Osteoblast (primary cell): ENCODE measurements at regions not wholly inside any gene's neighbourhood (a gene's known extent, or its start where the extent isn't known, plus 50 kb on each side); places are given as distances from the start of the nearest gene placed in this dataset.

Experiments
- DNase-seq: peaks from one replicate; pipeline ENCODE4 v3.0.0; 2011; ENCODE audit warnings: low spot score, mixed read lengths; ENCODE audit not compliant: insufficient read length; ENCODE audit errors: missing footprints
- H2AFZ ChIP-seq: 2 replicates; pipeline ENCODE4 v1.6.0; 2011; ENCODE audit warnings: mild to moderate bottlenecking, low read length
- H3K27ac ChIP-seq: 2 replicates; pipeline ENCODE4 v1.5.1; 2011; ENCODE audit warnings: mild to moderate bottlenecking, low read depth, low read length, moderate library complexity
- H3K27me3 ChIP-seq: 2 replicates; pipeline ENCODE4 v1.6.0; 2012; ENCODE audit warnings: mild to moderate bottlenecking, control low read depth, inconsistent platforms, low read length, moderate library complexity; ENCODE audit not compliant: insufficient read depth
- H3K36me3 ChIP-seq: 2 replicates; pipeline ENCODE4 v1.5.1; 2011; ENCODE audit warnings: mild to moderate bottlenecking, low read length, control low read depth, moderate library complexity; ENCODE audit not compliant: insufficient read depth
- H3K4me1 ChIP-seq: 2 replicates; pipeline ENCODE4 v1.5.1; 2011; ENCODE audit warnings: mild to moderate bottlenecking, low read length, control low read depth, moderate library complexity; ENCODE audit not compliant: insufficient read depth
- H3K4me2 ChIP-seq: 2 replicates; pipeline ENCODE4 v1.6.0; 2011; ENCODE audit warnings: mild to moderate bottlenecking, low read length; ENCODE audit not compliant: insufficient read depth
- H3K4me3 ChIP-seq: fragments of 200-600 bp; sonication (generic); 3 replicates; pipeline ENCODE4 v1.5.1; 2012; ENCODE audit warnings: mild to moderate bottlenecking, low read length, inconsistent platforms; ENCODE audit not compliant: insufficient read depth
- H3K79me2 ChIP-seq: 2 replicates; pipeline ENCODE4 v1.6.0; 2012; ENCODE audit warnings: mild to moderate bottlenecking, low read length, control low read depth, inconsistent platforms; ENCODE audit not compliant: insufficient read depth
- H3K9me3 ChIP-seq: 2 replicates; pipeline ENCODE4 v1.5.1; 2011; ENCODE audit warnings: low read depth, low read length, control low read depth
- H4K20me1 ChIP-seq: 2 replicates; pipeline ENCODE4 v1.6.0; 2012; ENCODE audit warnings: mild to moderate bottlenecking, low read length, control low read depth; ENCODE audit not compliant: insufficient read depth
- TF ChIP-seq, protein P1 (sequence below): IDR thresholded peaks from 2 replicates; pipeline ENCODE4 v1.5.1; 2011; ENCODE audit warnings: mild to moderate bottlenecking, low read depth, low read length, moderate library complexity; ENCODE audit errors: extremely low read depth

- Histone ChIP-seq H3K9me3 (no peaks in the 10 kb centered on the region), H3K36me3 (no peaks in the 10 kb centered on the region), H4K20me1 (no peaks in the 10 kb centered on the region), H3K4me1 (no peaks in the 10 kb centered on the region), H3K27ac (no peak overlapping the region), H3K27me3 (no peaks in the 10 kb centered on the region), H3K4me3 (no peak overlapping the region), H3K79me2 (no peaks in the 10 kb centered on the region), H2AFZ (no peak overlapping the region), H3K4me2 (no peak overlapping the region)
- DNase-seq, result no peak
- TF ChIP-seq, protein P1, sequence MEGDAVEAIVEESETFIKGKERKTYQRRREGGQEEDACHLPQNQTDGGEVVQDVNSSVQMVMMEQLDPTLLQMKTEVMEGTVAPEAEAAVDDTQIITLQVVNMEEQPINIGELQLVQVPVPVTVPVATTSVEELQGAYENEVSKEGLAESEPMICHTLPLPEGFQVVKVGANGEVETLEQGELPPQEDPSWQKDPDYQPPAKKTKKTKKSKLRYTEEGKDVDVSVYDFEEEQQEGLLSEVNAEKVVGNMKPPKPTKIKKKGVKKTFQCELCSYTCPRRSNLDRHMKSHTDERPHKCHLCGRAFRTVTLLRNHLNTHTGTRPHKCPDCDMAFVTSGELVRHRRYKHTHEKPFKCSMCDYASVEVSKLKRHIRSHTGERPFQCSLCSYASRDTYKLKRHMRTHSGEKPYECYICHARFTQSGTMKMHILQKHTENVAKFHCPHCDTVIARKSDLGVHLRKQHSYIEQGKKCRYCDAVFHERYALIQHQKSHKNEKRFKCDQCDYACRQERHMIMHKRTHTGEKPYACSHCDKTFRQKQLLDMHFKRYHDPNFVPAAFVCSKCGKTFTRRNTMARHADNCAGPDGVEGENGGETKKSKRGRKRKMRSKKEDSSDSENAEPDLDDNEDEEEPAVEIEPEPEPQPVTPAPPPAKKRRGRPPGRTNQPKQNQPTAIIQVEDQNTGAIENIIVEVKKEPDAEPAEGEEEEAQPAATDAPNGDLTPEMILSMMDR, result no peak
These were observed 155.6 kb upstream of the ARRDC4 start for GRCh38 chr15:97804950-97805349.

DNA sequence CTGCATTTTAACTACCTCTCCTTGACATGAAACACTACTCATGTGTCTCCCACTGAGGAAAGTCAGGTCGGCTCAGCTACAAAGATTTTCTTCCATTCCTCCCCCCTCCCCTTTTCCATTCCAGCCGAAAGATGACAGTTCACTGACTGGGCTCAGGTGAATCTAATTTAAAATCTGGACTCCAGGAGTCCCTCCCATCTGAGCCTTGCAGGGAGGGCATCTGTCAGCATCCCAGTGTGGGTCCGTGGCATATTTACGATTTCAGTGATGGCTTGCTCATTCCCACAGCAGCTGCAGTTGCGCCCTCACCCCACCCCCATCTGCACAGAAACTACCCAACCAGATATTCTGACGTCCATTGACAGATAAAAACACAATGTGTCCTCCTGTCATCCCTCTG lies 153.7 kb upstream of the ARRDC4 start:
- TF ChIP-seq, protein P1, result no peak
- H3K9me3 ChIP-seq, result no peaks in the 10 kb centered on the region
- no peak overlapping the region for H3K27ac ChIP-seq
- H3K4me2 ChIP-seq, result no peak overlapping the region
- no peaks in the 10 kb centered on the region for H3K4me1 ChIP-seq
- H3K4me3 ChIP-seq, result no peak overlapping the region
- no peak for DNase-seq
- no peaks in the 10 kb centered on the region for H3K36me3 ChIP-seq
- H2AFZ ChIP-seq, result no peak overlapping the region
- no peaks in the 10 kb centered on the region for H3K79me2 ChIP-seq
- H4K20me1 ChIP-seq, result no peaks in the 10 kb centered on the region
- no peaks in the 10 kb centered on the region for H3K27me3 ChIP-seq

DNA sequence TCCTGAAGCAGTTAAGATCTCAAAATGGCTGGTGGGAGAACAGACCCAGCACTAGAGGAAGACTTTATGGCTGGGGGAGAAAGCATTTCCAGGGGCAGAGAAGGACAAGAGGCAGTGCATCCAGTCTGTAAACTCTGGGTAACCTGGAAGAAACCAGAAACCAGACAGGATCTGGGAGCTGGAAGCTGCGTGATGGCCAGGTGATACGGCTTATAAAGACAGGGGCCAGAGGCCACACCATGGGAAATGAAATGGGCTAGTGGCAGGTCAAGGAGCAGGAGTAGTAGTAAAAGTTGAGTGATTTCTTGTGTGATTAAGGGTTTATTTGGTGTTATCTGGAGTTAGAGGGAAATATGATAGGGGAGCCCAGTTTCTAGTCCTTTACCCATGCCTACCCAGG lies 144.7 kb upstream of the ARRDC4 start:
- no peak for DNase-seq
- no peak overlapping the region for H3K4me3 ChIP-seq
- H3K9me3 ChIP-seq, result peaks cover 3% of the 10 kb centered on the region
- no peaks in the 10 kb centered on the region for H3K4me1 ChIP-seq
- H3K36me3 ChIP-seq, result no peaks in the 10 kb centered on the region
- no peak overlapping the region for H3K27ac ChIP-seq
- H2AFZ ChIP-seq, result no peak overlapping the region
- TF ChIP-seq, protein P1, result no peak
- no peaks in the 10 kb centered on the region for H3K79me2 ChIP-seq
- no peaks in the 10 kb centered on the region for H4K20me1 ChIP-seq
- H3K4me2 ChIP-seq, result no peak overlapping the region
- H3K27me3 ChIP-seq, result no peaks in the 10 kb centered on the region

DNA sequence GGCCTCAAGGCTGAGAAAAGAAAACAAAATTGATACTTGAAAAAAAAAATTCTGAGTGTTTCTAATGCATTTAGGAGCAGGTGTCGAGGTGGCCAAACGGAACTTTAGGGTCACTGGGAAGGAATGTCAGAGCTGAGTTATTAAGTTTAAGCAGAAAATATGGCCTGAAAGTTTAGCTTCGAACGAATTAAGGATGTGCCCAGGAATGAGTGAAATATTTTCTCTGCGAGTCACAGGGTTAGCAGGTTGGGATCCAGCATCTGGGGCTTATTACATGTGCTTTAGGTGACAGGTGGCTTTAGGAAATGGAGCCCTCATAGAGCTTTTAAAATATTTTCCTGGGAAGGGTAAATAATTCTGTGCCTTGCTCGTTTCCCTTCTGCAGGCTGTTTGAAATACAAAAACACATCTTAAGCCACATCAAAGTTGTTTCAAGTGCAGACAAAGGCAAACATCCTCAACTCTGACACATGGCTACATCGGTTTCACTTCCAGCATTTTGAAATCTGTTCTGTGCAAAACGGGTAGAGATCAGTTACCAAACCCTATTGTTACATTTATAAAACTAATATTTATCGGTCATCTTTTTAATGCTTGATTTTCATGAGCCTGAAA lies 143.1 kb upstream of the ARRDC4 start:
- H3K4me2 ChIP-seq, result no peak overlapping the region
- H3K4me3 ChIP-seq, result no peak overlapping the region
- H3K36me3 ChIP-seq, result no peaks in the 10 kb centered on the region
- H4K20me1 ChIP-seq, result no peaks in the 10 kb centered on the region
- H3K27ac ChIP-seq, result no peak overlapping the region
- H3K4me1 ChIP-seq, result no peaks in the 10 kb centered on the region
- no peaks in the 10 kb centered on the region for H3K27me3 ChIP-seq
- peaks cover 3% of the 10 kb centered on the region for H3K9me3 ChIP-seq
- DNase-seq, result no peak
- H3K79me2 ChIP-seq, result no peaks in the 10 kb centered on the region
- TF ChIP-seq, protein P1, result no peak
- no peak overlapping the region for H2AFZ ChIP-seq
